ENCODE measurements at regions not wholly inside any gene's neighbourhood (a gene's known extent, or its start where the extent isn't known, plus 50 kb on each side); places are given as distances from the start of the nearest gene placed in this dataset.

DNA sequence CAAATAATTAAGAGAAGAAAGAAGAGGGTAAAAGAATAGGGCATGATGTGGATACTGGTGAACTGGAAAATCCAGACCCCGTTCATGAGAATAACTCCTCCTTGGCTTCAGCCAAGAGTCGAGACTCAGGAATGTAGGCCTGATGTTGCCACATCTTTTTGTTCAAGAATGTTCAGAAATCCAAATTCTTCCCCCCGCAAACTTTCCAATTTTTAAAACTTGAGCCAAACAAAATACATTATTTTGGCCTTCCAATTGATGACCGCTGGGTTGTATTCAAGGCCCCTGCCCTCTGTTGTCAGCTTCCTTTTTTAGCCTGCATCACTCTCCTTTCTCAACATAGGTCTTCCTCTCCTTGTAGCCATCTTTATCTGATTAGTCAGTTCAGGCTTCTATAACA lies 106.1 kb downstream of the TNFAIP3 start:
- Histone ChIP-seq H4K20me1 (ENCODE audit: insufficient read depth, low read length) (no peaks in the 10 kb centered on the region), H3K27ac (ENCODE audit: low read depth, low read length, poor library complexity, severe bottlenecking) (no peak overlapping the region), H2AFZ (ENCODE audit: low read length) (no peak overlapping the region), H3K9me3 (ENCODE audit: low read length) (no peaks in the 10 kb centered on the region), H3K79me2 (ENCODE audit: insufficient read depth, low read depth, low read length) (no peaks in the 10 kb centered on the region), H3K9me2 (ENCODE audit: insufficient read depth, low read length) (no peaks in the 10 kb centered on the region), H3K4me2 (ENCODE audit: low read length) (no peak overlapping the region), H3K4me3 (ENCODE audit: low read depth, low read length, poor library complexity, severe bottlenecking) (no peak overlapping the region), H3K4me1 (ENCODE audit: insufficient read depth, low read length, poor library complexity, severe bottlenecking) (peaks cover 34% of the 10 kb centered on the region), H3K36me3 (ENCODE audit: insufficient read depth, low read length) (no peaks in the 10 kb centered on the region)
- intact Hi-C loops (cut with micrococcal nuclease; ENCODE audit: unreplicated experiment), result no loop called here
- TF ChIP-seq, protein P1, sequence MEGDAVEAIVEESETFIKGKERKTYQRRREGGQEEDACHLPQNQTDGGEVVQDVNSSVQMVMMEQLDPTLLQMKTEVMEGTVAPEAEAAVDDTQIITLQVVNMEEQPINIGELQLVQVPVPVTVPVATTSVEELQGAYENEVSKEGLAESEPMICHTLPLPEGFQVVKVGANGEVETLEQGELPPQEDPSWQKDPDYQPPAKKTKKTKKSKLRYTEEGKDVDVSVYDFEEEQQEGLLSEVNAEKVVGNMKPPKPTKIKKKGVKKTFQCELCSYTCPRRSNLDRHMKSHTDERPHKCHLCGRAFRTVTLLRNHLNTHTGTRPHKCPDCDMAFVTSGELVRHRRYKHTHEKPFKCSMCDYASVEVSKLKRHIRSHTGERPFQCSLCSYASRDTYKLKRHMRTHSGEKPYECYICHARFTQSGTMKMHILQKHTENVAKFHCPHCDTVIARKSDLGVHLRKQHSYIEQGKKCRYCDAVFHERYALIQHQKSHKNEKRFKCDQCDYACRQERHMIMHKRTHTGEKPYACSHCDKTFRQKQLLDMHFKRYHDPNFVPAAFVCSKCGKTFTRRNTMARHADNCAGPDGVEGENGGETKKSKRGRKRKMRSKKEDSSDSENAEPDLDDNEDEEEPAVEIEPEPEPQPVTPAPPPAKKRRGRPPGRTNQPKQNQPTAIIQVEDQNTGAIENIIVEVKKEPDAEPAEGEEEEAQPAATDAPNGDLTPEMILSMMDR (conservative IDR thresholded peaks at IDR 0.05; ENCODE audit: low read length), result no peak
- TF ChIP-seq EZH2phosphoT487 (IDR thresholded peaks at IDR 0.05; ENCODE audit: borderline replicate concordance, low read depth, low read length), result no peak
- DNase-seq (ENCODE audit: low spot score), result no peak
- no TSS peak for BruUV-seq (replicated peaks)
- ChIA-PET CTCF (ENCODE audit: unreplicated experiment) (interaction anchor here (0.7 kb wide), 1 partner anchor 101 kb away, joined by 3 read pairs; no protein-coding TSS in a partner anchor), POLR2A (no interaction called here)

GRCh38 chr6:137975188-137975940 lies 108.3 kb downstream of the TNFAIP3 start:
- peak overlapping the region; percentile 50 for H3K4me2 ChIP-seq (ENCODE audit: low read length)
- H4K20me1 ChIP-seq (ENCODE audit: insufficient read depth, low read length), result no peaks in the 10 kb centered on the region
- H3K9me2 ChIP-seq (ENCODE audit: insufficient read depth, low read length), result no peaks in the 10 kb centered on the region
- peak overlapping the region; percentile 91 for H2AFZ ChIP-seq (ENCODE audit: low read length)
- no peak overlapping the region for H3K4me3 ChIP-seq (ENCODE audit: low read depth, low read length, poor library complexity, severe bottlenecking)
- H3K9me3 ChIP-seq (ENCODE audit: low read length), result no peaks in the 10 kb centered on the region
- no TSS peak for BruUV-seq (replicated peaks)
- peak; percentile 62 for DNase-seq (ENCODE audit: low spot score)
- ChIA-PET CTCF (ENCODE audit: unreplicated experiment) (interaction anchor here (0.6 to 0.8 kb wide), 2 partner anchors 105 to 271 kb away, joined by 3 to 4 read pairs; no protein-coding TSS in a partner anchor), POLR2A (interaction anchor here (0.7 to 2.0 kb wide), 4 partner anchors 25 to 267 kb away, joined by 3 to 6 read pairs (median 3); no protein-coding TSS in a partner anchor)
- no peaks in the 10 kb centered on the region for H3K36me3 ChIP-seq (ENCODE audit: insufficient read depth, low read length)
- H3K79me2 ChIP-seq (ENCODE audit: insufficient read depth, low read depth, low read length), result no peaks in the 10 kb centered on the region
- intact Hi-C loops (cut with micrococcal nuclease; ENCODE audit: unreplicated experiment), result loop anchor here (1.0 kb wide), 3 partner anchors 24 to 270 kb away; partner anchors contain the start of gene TNFAIP3
- H3K27ac ChIP-seq (ENCODE audit: low read depth, low read length, poor library complexity, severe bottlenecking), result no peak overlapping the region
- peaks cover 17% of the 10 kb centered on the region for H3K4me1 ChIP-seq (ENCODE audit: insufficient read depth, low read length, poor library complexity, severe bottlenecking)
- TF ChIP-seq, protein P1 (conservative IDR thresholded peaks at IDR 0.05; ENCODE audit: low read length), result peak; percentile 84
- no peak for TF ChIP-seq EZH2phosphoT487 (IDR thresholded peaks at IDR 0.05; ENCODE audit: borderline replicate concordance, low read depth, low read length)

DNA sequence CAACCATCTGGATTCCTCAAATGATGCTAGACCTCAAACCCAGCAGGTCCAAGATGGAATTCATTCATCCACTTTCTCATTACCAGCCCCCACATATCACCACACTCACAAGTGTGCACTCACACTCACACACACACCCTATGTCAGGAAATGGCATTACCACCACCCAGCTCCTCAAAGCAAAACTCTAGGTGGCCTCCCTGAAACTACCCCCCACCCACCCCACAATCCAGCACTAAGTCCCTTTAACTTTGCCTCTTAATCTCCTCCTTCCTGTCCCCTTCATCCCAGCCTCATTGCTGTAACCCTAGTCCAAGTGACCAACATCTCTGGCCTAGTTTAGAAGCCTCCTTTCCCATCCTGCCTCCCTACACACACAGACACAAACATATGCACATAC lies 109.4 kb downstream of the TNFAIP3 start:
- H3K9me3 ChIP-seq (ENCODE audit: low read length), result no peaks in the 10 kb centered on the region

More for the DNA sequence above, 109.4 kb downstream of the TNFAIP3 start:
- no peaks in the 10 kb centered on the region for H4K20me1 ChIP-seq (ENCODE audit: insufficient read depth, low read length)
- intact Hi-C loops (cut with micrococcal nuclease; ENCODE audit: unreplicated experiment), result no loop called here
- CTCF ChIA-PET (ENCODE audit: unreplicated experiment), result no interaction called here
- no peak overlapping the region for H2AFZ ChIP-seq (ENCODE audit: low read length)
- no TSS peak for BruUV-seq (replicated peaks)
- POLR2A ChIA-PET, result interaction anchor here (2.0 kb wide), 1 partner anchor 26 kb away, joined by 6 read pairs; no protein-coding TSS in a partner anchor
- H3K27ac ChIP-seq (ENCODE audit: low read depth, low read length, poor library complexity, severe bottlenecking), result no peak overlapping the region
- H3K9me2 ChIP-seq (ENCODE audit: insufficient read depth, low read length), result no peaks in the 10 kb centered on the region
- TF ChIP-seq, protein P1 (conservative IDR thresholded peaks at IDR 0.05; ENCODE audit: low read length), result no peak
- no peak for TF ChIP-seq EZH2phosphoT487 (IDR thresholded peaks at IDR 0.05; ENCODE audit: borderline replicate concordance, low read depth, low read length)
- no peaks in the 10 kb centered on the region for H3K79me2 ChIP-seq (ENCODE audit: insufficient read depth, low read depth, low read length)
- no peak overlapping the region for H3K4me3 ChIP-seq (ENCODE audit: low read depth, low read length, poor library complexity, severe bottlenecking)
- peaks cover 17% of the 10 kb centered on the region for H3K4me1 ChIP-seq (ENCODE audit: insufficient read depth, low read length, poor library complexity, severe bottlenecking)
- no peaks in the 10 kb centered on the region for H3K36me3 ChIP-seq (ENCODE audit: insufficient read depth, low read length)
- no peak overlapping the region for H3K4me2 ChIP-seq (ENCODE audit: low read length)
- no peak for DNase-seq (ENCODE audit: low spot score)

Measured in OCI-LY7 (cell line).